ENCODE measurements at regions not wholly inside any gene's neighbourhood (a gene's known extent, or its start where the extent isn't known, plus 50 kb on each side); places are given as distances from the start of the nearest gene placed in this dataset.

DNA sequence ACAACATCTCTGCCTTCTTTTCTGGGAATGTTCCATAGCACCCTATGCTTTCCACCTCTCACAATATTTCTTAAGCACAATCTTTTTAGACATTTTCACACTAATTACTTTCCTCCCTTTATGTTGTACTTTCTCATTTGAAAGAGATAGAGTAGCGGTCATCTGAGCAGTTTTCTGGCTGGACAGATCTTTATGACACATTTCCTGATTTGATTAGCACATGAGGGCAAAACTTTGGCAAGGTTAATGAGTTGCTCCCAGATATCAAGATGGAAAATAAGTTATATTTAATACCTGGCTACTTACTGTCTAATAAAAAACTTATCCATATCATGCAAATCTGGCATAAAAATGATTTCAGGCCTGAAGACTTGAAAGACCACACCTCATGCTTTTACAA, 723.9 kb downstream of the SOCS6 start:
- no peak overlapping the region for H3K4me3 Mint-ChIP-seq (ENCODE audit: low read depth)
- no peaks in the 10 kb centered on the region for H3K9me3 Mint-ChIP-seq (ENCODE audit: low read depth)
- no peaks in the 10 kb centered on the region for H3K36me3 Mint-ChIP-seq (ENCODE audit: insufficient read depth)
- no peaks in the 10 kb centered on the region for H3K4me1 Mint-ChIP-seq (ENCODE audit: low read depth)
- TF ChIP-seq, protein P1, sequence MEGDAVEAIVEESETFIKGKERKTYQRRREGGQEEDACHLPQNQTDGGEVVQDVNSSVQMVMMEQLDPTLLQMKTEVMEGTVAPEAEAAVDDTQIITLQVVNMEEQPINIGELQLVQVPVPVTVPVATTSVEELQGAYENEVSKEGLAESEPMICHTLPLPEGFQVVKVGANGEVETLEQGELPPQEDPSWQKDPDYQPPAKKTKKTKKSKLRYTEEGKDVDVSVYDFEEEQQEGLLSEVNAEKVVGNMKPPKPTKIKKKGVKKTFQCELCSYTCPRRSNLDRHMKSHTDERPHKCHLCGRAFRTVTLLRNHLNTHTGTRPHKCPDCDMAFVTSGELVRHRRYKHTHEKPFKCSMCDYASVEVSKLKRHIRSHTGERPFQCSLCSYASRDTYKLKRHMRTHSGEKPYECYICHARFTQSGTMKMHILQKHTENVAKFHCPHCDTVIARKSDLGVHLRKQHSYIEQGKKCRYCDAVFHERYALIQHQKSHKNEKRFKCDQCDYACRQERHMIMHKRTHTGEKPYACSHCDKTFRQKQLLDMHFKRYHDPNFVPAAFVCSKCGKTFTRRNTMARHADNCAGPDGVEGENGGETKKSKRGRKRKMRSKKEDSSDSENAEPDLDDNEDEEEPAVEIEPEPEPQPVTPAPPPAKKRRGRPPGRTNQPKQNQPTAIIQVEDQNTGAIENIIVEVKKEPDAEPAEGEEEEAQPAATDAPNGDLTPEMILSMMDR (IDR thresholded peaks at IDR 0.05; ENCODE audit: unreplicated experiment), result no peak
- DNase-seq (ENCODE audit: low spot score, unreplicated experiment), result no peak
- H3K27me3 Mint-ChIP-seq, result no peaks in the 10 kb centered on the region
- no peak overlapping the region for H3K27ac Mint-ChIP-seq

GRCh38 chr18:71011389-71011788, 722.5 kb downstream of the SOCS6 start:
- TF ChIP-seq, protein P1 (IDR thresholded peaks at IDR 0.05; ENCODE audit: unreplicated experiment), result no peak
- H3K36me3 Mint-ChIP-seq (ENCODE audit: insufficient read depth), result no peaks in the 10 kb centered on the region

GRCh38 chr18:71008257-71008656, 719.4 kb downstream of the SOCS6 start:
- TF ChIP-seq, protein P1 (IDR thresholded peaks at IDR 0.05; ENCODE audit: unreplicated experiment), result no peak
- Mint-ChIP-seq H3K4me1 (ENCODE audit: low read depth) (no peaks in the 10 kb centered on the region), H3K9me3 (ENCODE audit: low read depth) (no peaks in the 10 kb centered on the region), H3K4me3 (ENCODE audit: low read depth) (no peak overlapping the region), H3K36me3 (ENCODE audit: insufficient read depth) (no peaks in the 10 kb centered on the region), H3K27me3 (no peaks in the 10 kb centered on the region), H3K27ac (no peak overlapping the region)
- DNase-seq (ENCODE audit: low spot score, unreplicated experiment), result no peak

More at GRCh38 chr18:71011389-71011788, 722.5 kb downstream of the SOCS6 start:
- Mint-ChIP-seq H3K9me3 (ENCODE audit: low read depth) (no peaks in the 10 kb centered on the region), H3K4me1 (ENCODE audit: low read depth) (no peaks in the 10 kb centered on the region), H3K27ac (no peak overlapping the region), H3K27me3 (no peaks in the 10 kb centered on the region), H3K4me3 (ENCODE audit: low read depth) (no peak overlapping the region)
- DNase-seq (ENCODE audit: low spot score, unreplicated experiment), result no peak

- H3K27ac Mint-ChIP-seq, result no peak overlapping the region
- no peaks in the 10 kb centered on the region for H3K4me1 Mint-ChIP-seq (ENCODE audit: low read depth)
- no peaks in the 10 kb centered on the region for H3K27me3 Mint-ChIP-seq
- no peaks in the 10 kb centered on the region for H3K36me3 Mint-ChIP-seq (ENCODE audit: insufficient read depth)
- H3K9me3 Mint-ChIP-seq (ENCODE audit: low read depth), result no peaks in the 10 kb centered on the region
- TF ChIP-seq, protein P1 (IDR thresholded peaks at IDR 0.05; ENCODE audit: unreplicated experiment), result no peak
- DNase-seq (ENCODE audit: low spot score, unreplicated experiment), result no peak
- H3K4me3 Mint-ChIP-seq (ENCODE audit: low read depth), result no peak overlapping the region
These were observed 712.8 kb downstream of the SOCS6 start for GRCh38 chr18:71001597-71001996.

DNA sequence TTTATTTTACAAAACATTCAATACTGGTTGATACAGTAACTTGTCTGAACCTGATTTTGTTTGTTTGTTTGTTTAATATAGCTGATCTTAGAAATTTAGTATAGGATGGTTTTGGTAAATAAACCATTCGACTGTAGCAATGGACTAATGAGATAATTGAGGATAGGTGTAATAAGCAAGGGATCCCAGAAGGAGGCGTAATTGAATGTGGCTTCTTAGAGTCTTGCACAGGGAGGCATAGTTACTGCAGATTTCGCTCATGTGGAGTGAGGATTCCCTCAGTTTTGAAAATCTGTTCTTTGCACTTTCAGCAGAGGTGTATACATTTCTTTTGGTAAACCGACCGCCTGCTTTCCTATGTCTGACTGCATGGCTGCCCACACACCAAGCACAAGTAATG, 709.6 kb downstream of the SOCS6 start:
- H3K4me1 Mint-ChIP-seq (ENCODE audit: low read depth), result no peaks in the 10 kb centered on the region
- H3K36me3 Mint-ChIP-seq (ENCODE audit: insufficient read depth), result no peaks in the 10 kb centered on the region
- H3K4me3 Mint-ChIP-seq (ENCODE audit: low read depth), result no peak overlapping the region
- H3K9me3 Mint-ChIP-seq (ENCODE audit: low read depth), result no peaks in the 10 kb centered on the region
- DNase-seq (ENCODE audit: low spot score, unreplicated experiment), result no peak
- H3K27ac Mint-ChIP-seq, result no peak overlapping the region
- no peaks in the 10 kb centered on the region for H3K27me3 Mint-ChIP-seq
- TF ChIP-seq, protein P1 (IDR thresholded peaks at IDR 0.05; ENCODE audit: unreplicated experiment), result peak; percentile 42
